H1 (cell line): ENCODE measurements at regions not wholly inside any gene's neighbourhood (a gene's known extent, or its start where the extent isn't known, plus 50 kb on each side); places are given as distances from the start of the nearest gene placed in this dataset.

Experiments used
- BACH1 ChIP-seq: IDR thresholded peaks from 2 replicates; pipeline ENCODE4 v1.6.1; 2012; ENCODE audit warnings: low read length, improper control_type of control experiment
- CEBPB ChIP-seq: IDR thresholded peaks from 2 replicates; pipeline ENCODE4 v1.6.1; 2012; ENCODE audit warnings: low read depth, low read length
- GABPA ChIP-seq: IDR thresholded peaks from 2 replicates; pipeline ENCODE4 v1.6.1; 2011; ENCODE audit warnings: mild to moderate bottlenecking, low read length, moderate library complexity, borderline replicate concordance; ENCODE audit not compliant: insufficient read depth
- POLR2A ChIP-seq, 2 experiments: IDR thresholded peaks; 1 replicate in 1 of 2; 2 replicates in 1 of 2; pipeline ENCODE4 v1.6.1; 2011; ENCODE audit warnings: low read depth in 2 of 2, low read length in 2 of 2, mild to moderate bottlenecking in 2 of 2; ENCODE audit errors: control extremely low read depth in 1 of 2
- RXRA ChIP-seq: IDR thresholded peaks from 2 replicates; pipeline ENCODE4 v1.6.1; 2011; ENCODE audit warnings: low read depth, mild to moderate bottlenecking, low read length, moderate library complexity; ENCODE audit not compliant: insufficient read depth
- TAF7 ChIP-seq: optimal IDR thresholded peaks from 2 replicates; pipeline ENCODE3; 2011; ENCODE audit warnings: low read depth, mild to moderate bottlenecking, inconsistent platforms, low read length, moderate library complexity, borderline replicate concordance
- ZNF274 ChIP-seq: IDR thresholded peaks from 2 replicates; pipeline ENCODE4 v1.7.0; 2012; ENCODE audit warnings: low read length, borderline replicate concordance; ENCODE audit errors: extremely low read depth

DNA sequence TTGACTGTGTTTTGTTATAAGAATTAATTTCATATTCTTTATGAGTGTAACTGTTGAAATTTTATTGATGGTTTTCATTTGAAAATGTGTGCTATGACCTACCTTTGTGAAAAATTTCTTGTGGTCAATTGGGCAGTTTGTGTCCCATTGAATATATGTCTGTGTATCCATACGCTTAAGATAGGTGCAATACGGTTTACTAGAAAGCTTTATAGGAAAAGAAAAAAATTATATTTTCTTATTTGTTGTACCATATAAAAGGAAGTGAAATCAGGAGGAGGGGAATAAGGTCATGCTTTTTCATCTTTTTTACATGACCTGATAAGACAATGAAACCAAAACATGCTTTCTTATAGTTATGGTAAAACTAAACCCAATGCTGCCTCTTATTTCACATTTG, 807.7 kb downstream of the USP25 start (continued):
- TF ChIP-seq POLR2A (IDR thresholded peaks at IDR 0.05; ENCODE audit: control extremely low read depth in 1 of 2, low read depth in 2 of 2, low read length in 2 of 2), result no peak
- no peak for TF ChIP-seq CEBPB
- no peak for TF ChIP-seq BACH1
- TF ChIP-seq TAF7, result no peak
- no peak for TF ChIP-seq GABPA
- no peak for TF ChIP-seq ZNF274
- no peak for TF ChIP-seq RXRA
- TF ChIP-seq, all 59 proteins: peak for 0
